ENCODE measurements at regions not wholly inside any gene's neighbourhood (a gene's known extent, or its start where the extent isn't known, plus 50 kb on each side); places are given as distances from the start of the nearest gene placed in this dataset.
A peak's percentile ranks its signal among the peaks of the same experiment; 100 is the strongest.
"Not testable (repeated sequence)": the region's sequence is repeated elsewhere in the genome, so short reads cannot be mapped to it uniquely, and the experiment has no call there.

DNA sequence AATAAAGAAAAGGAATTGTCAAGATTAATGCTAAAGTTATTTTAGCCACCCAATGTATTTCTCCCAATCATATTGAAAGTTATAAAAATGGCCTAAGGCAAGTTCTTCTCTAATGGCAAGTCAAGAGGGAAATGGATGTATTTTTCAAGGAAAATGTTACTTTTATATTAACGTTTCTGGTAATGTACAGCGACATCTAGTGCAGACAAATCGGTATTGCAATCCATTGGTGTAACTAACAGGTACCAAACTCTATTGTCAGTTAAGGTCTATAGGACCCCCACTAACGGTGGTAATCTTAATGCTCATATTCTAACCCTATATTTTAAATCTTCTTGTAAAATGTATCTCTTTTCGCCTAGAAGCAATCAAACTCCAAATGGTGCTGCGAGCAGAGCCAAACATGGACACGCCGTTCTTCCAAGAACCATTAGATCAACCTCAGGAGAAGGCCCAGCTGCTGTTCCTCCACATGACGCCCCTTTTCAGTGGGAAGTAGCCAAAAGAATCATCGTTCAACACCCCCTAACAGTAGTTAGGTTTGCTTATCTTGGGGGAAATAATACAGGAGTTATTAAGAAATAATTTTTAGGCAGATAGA lies 98.5 kb upstream of the PABPC3 start:
- DNase-seq = peak; percentile 47

DNA sequence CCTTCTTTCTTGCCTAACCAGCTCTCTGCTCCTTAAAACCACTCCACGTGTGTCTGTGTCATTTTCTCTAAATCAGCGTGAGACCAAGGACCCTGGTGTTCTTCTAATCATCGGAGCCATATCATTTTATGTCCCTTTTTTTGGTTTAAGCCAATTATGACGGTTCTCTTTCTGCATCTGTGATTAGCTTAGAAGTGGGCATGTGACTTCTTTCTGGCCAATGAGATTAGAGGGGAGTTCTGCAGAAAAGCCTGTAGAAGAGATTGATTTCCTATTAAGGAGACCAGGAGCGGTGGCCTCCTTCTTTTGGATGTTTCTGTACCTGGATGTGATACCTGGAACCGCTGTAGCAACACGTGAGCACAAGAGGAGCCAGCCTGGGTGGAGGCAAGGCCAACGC lies 97.5 kb upstream of the PABPC3 start:
- DNase-seq = no peak

DNA sequence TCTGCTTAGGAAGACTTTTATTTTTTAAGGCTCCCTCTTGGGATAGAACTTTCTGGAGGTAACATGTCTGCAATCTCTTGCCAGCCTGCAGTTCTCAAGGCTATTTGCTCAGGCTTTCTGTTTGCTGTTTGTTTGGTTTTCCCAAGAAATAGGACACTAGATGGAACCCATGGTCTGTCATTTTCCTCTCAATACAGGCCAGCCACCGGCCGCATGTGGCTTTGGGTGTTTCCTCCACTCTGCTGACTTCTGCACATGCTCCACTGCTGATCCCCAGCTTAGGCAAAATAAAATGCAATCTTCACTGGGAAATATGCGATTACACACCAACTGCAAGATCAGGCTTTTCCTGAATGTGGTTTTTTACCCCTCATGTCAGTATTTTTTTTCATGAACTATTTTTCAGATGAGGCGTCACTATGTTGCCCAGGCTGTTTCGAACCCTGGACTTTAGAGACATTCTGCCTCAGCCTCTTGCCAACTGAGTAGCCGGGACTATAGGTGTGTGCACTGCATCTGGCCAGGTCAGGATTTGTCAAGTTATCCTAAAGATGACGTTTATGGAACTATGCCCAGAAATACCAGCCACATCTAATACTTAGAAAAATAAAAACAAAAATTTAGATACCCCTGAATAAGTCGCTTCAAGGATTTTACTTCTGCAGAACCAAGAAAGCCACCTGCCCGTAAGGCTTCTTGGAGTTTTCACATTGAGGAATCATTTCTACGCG lies 94.3 kb upstream of the PABPC3 start:
- DNase-seq = no peak

DNA sequence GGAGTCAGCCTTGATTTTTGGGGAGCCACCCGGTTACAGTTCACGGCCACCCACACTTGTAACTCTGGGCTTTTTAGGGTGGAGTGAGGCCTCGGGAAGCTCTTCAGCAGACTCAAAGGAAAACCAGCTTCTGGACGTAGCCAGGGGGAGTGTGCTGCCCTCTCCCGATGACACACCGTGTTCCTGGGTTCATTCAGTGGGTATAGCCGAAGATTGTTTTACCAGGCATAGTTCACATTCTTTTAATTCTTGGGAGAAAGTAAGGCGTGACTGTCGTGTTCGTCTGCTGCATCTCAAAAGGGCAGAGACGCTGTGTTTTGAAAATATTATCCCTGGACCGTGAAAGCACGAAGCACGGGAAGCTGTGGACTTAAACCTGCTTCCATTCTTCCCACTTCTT lies 93.6 kb upstream of the PABPC3 start:
- not testable (repeated sequence) for DNase-seq

DNA sequence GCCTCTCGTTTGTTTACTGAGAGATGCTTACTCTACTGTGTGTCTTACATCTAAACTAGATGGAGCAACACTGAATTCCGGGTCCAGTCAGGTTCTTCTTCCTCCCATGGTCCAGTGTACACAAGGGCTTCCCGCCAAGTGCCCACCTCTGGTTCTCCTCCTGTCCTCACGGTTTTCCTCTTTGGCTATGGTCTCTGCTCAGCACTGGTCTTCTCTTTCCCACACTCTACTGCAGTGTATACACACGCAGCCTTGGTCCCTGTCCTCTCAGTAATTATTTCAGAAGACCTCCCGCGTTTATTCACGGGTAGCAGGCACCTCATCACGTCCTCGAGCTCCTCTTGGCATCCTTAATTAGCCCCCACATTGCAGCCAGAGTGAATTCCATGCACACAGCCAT lies 91.4 kb upstream of the PABPC3 start:
- DNase-seq = not testable (repeated sequence)

DNA sequence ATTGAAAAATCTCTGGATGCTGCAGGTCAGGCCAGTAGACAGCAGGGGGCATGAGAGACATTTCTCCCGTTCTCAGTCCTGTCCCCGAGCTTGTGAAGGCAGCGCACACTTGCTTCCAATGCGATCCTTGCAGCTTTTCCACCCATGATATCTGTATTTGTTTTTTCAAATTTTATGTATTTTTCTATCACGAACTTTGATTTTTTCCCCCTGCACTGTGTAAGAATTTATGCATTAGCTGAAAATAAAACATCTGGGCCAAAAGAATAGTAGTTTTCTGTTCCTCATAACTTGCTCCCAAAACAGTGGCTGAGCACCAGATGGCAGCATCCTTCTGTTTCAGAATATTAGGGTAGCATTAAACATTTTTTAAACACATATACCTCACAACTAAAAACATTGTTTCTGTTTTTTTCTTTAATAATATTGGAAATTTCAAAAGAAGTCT lies 90.9 kb upstream of the PABPC3 start:
- DNase-seq = peak; percentile 18

DNA sequence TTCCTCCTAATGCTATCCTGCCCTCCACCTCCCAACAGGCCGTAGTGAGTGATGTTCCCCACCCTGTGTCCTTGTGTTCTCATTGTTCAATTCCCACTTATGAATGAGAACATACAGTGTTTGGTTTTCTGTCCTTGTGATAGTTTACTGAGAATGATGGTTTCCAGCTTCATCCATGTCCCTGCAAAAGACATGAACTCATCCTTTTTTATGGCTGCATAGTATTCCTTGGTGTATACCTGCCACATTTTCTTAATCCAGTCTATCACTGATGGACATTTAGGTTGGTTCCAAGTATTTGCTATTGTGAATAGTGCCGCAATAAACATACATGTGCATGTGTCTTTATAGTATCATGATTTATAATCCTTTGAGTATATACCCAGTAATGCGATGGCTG lies 88.5 kb upstream of the PABPC3 start:
- DNase-seq = not testable (repeated sequence)

DNA sequence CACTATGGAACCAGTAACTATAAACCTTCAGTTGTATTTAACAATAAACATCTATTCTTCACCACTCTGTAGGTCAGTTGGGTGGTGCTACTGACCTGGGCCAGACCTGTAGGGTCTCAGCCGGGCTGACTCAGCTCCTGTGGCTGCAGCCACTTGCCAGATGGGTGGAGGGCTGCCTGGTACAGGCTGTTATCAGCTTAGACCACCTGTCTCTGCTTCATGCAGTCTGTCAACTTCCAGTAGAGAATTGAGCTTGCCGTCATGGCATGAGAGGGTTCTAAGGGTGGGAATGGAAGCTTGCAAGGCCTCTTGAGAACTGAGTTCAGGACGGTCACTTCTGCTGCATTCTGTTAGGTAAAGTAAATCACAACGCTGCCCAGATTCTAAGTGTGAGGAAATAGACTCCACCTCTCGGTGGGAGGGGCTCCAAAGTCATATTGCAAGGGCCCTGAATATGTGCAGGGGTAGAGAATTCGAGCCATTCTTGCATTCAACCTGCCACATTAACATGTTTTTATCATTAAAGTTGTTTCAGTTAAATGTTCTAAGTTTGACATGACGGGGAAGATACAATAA lies 81.5 kb upstream of the PABPC3 start:
- not testable (repeated sequence) for DNase-seq

DNA sequence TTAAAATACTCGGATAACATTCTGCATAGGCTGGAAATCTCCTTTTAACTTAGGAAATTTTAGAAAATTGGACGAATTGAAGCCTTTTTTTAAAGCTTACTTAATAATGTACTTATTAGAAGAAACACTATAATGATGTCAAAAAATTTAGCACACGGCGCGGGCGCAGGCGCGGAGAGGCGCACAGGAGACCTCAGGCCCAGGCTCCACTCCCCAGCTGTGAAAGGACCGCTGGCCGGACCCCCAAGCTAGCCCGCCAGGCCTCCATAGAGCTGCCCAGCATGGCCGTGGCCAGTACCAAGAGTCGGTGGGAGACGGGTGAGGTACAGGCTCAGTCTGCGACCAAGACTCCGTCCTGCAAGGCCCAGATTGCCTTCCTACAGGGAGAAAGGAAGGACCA lies 78.8 kb upstream of the PABPC3 start:
- not testable (repeated sequence) for DNase-seq

DNA sequence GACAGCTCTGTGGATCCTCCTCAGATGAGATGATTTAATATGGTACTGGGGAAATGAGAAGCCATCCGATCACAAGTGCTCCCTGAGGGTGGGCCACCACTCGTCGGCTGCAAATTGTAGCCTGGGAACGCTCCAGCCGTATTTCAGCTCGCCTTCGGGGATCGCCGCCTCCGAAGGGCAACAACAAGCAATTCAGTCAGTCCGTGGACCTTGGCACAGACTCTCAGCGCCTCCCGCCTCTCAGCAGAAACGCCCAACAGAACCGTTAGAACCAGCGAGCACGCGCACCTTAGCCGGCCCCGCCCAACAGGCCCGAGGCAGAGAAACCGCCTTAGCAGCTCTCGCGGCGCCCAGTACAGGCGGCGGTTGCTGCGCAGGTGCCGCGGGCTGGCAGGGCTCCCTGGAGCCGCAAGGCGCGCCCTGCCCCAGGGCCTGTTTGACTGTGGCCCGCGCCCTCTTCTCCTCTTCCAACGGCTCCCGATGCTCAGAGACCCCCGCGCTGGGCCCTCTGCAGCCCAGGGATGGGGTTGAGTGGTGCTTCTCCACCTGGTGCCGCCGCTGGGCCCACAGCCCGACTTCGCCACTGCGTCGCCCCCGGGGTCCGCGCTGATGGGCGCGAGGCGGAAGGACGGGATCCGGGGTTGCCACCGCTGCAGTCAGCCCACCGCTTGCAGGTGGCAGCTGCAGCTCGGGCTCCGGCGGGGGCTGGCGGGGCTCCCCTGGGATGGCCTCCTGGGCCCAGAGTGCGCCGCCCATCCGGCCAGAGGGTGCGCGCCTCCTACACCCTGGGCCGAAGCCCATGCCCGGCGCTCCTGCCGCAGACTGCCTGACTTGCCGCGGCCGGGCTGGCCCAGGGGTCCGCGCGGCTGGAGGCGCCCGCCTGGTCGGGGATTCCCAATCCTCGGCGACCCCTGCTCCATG lies 77.9 kb upstream of the PABPC3 start:
- not testable (repeated sequence) for DNase-seq

DNA sequence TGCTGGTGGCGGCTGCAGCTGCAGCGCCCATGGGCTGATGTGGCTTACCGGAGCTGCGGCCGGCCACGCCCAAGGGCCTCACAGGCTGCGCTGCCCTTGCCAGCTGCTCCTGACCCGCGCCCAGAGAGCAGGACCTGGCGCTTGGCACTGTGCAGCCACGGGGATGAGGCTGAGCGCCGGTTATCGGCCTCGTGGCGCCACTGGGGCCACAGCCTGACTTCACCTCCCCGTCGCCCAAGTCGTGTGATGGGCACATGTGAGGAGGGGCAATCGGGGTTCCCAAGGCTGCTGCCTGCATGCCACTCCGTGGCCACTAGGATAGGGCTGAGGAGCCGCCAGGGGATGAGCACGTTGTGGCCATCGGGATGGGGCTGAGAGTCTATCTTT lies 77.2 kb upstream of the PABPC3 start:
- DNase-seq = no peak

DNA sequence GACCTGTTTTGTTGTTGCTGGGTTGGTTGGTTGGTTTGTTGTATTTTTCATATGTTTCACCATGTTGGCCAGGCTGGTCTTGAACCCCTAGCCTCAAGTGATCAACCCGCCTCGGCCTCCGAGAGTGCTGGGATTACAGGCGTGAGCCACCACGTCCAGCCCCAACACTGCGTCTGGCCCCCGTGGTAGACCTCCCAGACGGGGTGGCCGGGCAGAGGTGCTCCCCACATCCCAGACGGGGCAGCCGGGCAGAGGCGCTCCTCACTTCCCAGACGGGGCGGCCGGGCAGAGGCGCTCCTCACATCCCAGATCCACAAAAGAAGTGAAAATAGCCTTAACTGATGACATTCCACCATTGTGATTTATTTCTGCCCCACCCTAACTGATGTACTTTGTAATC lies 76.2 kb upstream of the PABPC3 start:
- DNase-seq = not testable (repeated sequence)

DNA sequence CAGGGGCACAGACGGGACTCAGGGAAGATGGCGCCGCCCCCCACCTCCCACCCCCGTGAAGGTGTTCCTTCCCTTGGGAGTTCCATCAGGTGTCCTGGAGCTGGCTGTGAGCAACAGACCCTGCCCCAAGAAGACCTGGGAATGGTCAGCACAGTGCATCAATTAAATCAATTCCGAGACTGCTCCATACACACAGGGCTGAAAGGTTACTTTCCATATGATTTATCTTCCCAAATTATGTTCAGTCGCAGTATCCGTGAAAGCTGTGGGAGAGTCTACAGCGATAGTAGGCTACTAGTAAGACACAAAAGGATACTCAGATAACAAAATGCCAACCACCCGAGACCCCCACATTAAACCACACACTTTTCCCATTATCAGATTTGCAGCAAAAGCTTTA lies 71.8 kb upstream of the PABPC3 start:
- no peak for DNase-seq

DNA sequence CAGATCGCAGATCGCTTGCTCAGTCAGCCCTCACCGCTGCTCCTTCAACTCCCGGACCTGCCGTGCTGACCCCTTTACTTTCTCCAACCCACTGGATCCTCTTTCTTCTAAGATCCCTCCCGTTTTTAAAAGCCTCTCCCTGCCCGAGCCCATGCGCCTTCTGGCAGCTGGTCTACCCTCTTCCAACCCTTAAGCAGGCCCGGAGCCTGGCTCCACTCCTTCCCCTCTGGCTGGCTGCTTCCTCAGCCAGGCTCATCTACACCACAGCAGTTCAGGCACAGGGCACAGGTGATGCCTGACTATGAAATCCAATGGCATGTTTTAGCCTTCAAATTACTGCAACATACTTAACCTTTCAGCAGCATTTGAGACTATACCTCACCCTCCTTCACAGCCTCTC lies 63.8 kb upstream of the PABPC3 start:
- no peak for DNase-seq

DNA sequence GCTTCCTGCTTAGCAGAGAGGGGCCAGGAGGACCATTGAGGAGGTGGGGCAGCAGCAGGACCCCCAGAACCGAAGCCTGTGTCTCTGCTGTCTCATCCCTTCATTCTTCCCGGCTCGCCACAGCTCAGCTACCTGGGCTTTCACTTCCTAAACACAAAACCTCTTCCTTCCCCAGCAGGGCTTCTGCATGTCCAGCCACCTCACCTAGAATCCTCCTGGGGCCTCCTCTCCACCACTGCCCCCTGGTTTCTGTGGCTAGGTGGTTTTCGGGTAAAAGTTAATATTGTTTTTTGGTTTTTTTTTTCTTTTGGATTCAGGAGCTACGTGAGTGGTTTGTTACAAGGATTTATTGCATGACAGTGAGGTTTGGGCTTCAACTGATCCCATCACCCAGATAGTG lies 61.8 kb upstream of the PABPC3 start:
- DNase-seq = no peak

DNA sequence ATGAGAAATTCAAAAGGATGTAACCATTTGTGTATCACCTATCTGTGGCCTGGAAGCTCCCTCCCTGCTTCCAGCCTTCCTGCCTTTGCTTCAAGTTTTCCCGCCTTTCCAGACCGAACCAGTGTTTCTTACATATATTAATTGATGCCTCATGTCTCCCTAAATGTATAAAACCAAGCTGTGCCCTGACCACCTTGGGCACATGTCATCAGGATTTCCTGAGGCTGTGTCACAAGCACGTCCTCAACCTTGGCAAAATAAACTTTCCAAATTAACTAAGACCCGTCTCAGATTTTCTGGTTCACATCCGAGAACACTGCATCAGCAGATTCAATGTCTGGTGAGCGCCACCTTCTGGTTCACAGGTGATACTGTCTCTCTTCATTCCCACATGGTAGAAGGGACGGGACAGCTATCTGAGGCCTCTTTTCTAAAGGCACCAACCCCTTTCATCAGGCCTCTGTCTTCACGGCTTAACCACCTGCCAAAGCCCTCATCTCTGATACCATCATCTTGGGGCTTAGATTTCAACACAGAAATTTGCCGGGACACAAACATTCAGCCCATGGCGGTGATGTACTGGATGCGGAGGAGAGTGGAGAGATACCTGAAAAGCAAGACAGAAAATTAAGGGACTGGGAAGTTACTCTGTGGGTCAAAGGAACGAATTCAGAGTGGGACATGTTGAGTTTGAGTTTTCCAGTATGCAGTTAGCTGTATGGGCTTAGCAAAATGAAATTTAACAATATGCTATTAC lies 58.7 kb upstream of the PABPC3 start:
- DNase-seq = peak; percentile 47

DNA sequence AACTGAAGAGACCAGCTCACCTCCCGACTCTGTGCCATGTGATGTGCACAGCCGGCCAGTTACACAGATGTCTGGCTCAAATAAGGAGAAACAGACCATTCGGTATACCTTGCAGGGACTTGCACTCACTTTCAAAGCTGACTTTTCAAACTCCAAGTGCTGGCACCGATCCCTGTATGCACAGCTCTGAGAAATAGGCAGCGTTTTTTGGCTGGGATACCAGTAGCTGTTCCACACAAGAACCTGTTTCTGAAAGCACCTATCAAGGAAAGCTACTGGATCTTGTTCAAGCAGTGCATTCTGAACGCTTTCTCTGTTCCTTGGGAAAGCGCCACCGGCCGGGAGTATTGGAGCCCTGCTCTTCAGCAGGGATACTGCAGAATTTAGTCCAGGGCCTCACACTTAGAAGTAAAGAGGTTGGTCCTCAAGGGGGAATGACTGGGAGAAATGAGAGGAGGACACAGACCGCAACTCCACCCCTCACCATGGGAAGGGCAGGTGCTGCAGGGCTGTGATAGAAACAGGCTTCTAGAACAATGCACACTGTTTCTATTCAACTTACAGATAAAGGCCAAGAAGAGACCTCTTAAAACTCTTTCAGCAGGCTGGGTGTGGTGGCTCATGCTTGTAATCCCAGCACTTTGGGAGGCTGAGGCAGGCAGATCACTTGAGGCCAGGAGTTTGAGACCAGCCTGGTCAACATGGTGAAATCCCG lies 53.6 kb upstream of the PABPC3 start:
- no peak for DNase-seq

DNA sequence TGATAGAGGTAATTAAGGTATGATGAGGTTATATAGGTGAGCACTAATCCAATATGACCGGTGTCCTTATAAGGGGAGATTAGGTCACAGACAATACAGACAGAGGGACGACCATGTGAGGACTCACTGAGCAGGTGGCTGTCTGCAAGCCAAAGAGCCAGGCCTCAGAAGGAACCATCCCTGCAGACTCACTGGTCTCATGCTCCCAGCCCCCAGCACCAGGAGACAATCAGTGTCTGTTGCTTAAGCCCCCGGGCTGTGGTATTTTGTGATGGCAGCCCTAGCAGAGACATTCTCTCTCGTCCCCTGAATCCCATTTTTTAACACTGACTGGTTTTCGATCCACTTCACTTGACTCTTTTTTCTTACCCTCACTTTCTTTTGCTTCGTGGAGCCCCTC lies 51.9 kb upstream of the PABPC3 start:
- no peak for DNase-seq

Data from inflammatory macrophage treated with lipopolysaccharide for 4 hours (primary cell).